ENCODE measurements at regions not wholly inside any gene's neighbourhood (a gene's known extent, or its start where the extent isn't known, plus 50 kb on each side); places are given as distances from the start of the nearest gene placed in this dataset.

DNA sequence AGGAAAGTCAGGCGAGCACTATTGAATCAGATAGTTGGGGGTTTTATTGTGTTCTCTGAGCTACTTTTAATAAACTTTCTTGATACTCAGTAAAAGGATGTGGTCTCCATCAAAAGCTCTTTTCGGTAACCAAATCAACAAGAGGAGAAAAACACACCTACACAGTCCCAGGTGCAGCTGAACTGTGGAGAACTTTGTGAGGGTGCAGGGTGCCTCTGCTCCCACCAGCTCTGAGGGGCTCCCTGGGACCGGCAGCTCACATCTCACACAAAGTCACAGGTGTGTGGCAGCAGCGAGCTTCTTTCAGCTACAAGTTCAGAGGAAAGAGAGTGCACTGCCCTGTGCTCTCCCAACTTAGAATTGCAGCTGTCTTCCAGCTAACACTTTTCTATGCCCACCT lies 650.4 kb downstream of the RNF144A start:
- no peak for TF ChIP-seq ZNF112 (tag by site-specific recombination; IDR thresholded peaks at IDR 0.05)
- TF ChIP-seq, protein P1, sequence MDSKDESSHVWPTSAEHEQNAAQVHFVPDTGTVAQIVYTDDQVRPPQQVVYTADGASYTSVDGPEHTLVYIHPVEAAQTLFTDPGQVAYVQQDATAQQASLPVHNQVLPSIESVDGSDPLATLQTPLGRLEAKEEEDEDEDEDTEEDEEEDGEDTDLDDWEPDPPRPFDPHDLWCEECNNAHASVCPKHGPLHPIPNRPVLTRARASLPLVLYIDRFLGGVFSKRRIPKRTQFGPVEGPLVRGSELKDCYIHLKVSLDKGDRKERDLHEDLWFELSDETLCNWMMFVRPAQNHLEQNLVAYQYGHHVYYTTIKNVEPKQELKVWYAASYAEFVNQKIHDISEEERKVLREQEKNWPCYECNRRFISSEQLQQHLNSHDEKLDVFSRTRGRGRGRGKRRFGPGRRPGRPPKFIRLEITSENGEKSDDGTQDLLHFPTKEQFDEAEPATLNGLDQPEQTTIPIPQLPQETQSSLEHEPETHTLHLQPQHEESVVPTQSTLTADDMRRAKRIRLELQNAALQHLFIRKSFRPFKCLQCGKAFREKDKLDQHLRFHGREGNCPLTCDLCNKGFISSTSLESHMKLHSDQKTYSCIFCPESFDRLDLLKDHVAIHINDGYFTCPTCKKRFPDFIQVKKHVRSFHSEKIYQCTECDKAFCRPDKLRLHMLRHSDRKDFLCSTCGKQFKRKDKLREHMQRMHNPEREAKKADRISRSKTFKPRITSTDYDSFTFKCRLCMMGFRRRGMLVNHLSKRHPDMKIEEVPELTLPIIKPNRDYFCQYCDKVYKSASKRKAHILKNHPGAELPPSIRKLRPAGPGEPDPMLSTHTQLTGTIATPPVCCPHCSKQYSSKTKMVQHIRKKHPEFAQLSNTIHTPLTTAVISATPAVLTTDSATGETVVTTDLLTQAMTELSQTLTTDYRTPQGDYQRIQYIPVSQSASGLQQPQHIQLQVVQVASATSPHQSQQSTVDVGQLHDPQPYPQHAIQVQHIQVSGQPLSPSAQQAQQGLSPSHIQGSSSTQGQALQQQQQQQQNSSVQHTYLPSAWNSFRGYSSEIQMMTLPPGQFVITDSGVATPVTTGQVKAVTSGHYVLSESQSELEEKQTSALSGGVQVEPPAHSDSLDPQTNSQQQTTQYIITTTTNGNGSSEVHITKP (tag by site-specific recombination; IDR thresholded peaks at IDR 0.05), result no peak
